ENCODE measurements at regions not wholly inside any gene's neighbourhood (a gene's known extent, or its start where the extent isn't known, plus 50 kb on each side); places are given as distances from the start of the nearest gene placed in this dataset.
"Not testable (repeated sequence)": the region's sequence is repeated elsewhere in the genome, so short reads cannot be mapped to it uniquely, and the experiment has no call there.

DNA sequence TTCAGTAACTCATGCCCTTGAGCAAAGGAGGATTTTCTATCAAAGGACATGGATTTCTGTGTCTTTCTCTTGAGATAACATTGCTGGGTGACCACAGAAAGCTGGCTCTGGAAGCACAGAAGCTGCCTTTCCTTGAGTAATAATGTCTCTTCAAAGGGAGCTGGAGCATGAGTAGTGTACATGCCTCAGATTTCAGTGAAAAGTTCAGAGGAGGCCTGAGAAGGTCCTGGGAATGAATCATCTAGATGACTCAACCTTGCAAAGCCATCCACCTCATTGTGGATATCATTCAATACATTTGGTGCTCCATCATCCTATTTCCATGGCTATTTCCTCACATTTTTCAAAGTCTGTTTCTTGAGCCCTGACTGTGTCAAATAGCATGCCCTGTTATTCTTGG, 125.1 kb upstream of the POTEB3 start:
- TF ChIP-seq, protein P1, sequence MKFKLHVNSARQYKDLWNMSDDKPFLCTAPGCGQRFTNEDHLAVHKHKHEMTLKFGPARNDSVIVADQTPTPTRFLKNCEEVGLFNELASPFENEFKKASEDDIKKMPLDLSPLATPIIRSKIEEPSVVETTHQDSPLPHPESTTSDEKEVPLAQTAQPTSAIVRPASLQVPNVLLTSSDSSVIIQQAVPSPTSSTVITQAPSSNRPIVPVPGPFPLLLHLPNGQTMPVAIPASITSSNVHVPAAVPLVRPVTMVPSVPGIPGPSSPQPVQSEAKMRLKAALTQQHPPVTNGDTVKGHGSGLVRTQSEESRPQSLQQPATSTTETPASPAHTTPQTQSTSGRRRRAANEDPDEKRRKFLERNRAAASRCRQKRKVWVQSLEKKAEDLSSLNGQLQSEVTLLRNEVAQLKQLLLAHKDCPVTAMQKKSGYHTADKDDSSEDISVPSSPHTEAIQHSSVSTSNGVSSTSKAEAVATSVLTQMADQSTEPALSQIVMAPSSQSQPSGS (CRISPR knock-in tag; IDR thresholded peaks at IDR 0.05; ENCODE audit: borderline replicate concordance, low read depth) = not testable (repeated sequence)
- TF ChIP-seq, protein P2, sequence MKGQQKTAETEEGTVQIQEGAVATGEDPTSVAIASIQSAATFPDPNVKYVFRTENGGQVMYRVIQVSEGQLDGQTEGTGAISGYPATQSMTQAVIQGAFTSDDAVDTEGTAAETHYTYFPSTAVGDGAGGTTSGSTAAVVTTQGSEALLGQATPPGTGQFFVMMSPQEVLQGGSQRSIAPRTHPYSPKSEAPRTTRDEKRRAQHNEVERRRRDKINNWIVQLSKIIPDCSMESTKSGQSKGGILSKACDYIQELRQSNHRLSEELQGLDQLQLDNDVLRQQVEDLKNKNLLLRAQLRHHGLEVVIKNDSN (CRISPR knock-in tag; IDR thresholded peaks at IDR 0.05) = not testable (repeated sequence)
- TF ChIP-seq, protein P3, sequence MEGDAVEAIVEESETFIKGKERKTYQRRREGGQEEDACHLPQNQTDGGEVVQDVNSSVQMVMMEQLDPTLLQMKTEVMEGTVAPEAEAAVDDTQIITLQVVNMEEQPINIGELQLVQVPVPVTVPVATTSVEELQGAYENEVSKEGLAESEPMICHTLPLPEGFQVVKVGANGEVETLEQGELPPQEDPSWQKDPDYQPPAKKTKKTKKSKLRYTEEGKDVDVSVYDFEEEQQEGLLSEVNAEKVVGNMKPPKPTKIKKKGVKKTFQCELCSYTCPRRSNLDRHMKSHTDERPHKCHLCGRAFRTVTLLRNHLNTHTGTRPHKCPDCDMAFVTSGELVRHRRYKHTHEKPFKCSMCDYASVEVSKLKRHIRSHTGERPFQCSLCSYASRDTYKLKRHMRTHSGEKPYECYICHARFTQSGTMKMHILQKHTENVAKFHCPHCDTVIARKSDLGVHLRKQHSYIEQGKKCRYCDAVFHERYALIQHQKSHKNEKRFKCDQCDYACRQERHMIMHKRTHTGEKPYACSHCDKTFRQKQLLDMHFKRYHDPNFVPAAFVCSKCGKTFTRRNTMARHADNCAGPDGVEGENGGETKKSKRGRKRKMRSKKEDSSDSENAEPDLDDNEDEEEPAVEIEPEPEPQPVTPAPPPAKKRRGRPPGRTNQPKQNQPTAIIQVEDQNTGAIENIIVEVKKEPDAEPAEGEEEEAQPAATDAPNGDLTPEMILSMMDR (IDR thresholded peaks at IDR 0.05) = not testable (repeated sequence)
- not testable (repeated sequence) for TF ChIP-seq SP1 (CRISPR knock-in tag; conservative IDR thresholded peaks at IDR 0.05); NR2C2 (CRISPR knock-in tag; IDR thresholded peaks at IDR 0.05); ZNF232 (CRISPR knock-in tag; IDR thresholded peaks at IDR 0.05); CREB1 (CRISPR knock-in tag; IDR thresholded peaks at IDR 0.05); NFYB (CRISPR knock-in tag; conservative IDR thresholded peaks at IDR 0.05; ENCODE audit: low read depth); ESRRA (CRISPR knock-in tag; IDR thresholded peaks at IDR 0.05; ENCODE audit: borderline replicate concordance)
- TF ChIP-seq, protein P4, sequence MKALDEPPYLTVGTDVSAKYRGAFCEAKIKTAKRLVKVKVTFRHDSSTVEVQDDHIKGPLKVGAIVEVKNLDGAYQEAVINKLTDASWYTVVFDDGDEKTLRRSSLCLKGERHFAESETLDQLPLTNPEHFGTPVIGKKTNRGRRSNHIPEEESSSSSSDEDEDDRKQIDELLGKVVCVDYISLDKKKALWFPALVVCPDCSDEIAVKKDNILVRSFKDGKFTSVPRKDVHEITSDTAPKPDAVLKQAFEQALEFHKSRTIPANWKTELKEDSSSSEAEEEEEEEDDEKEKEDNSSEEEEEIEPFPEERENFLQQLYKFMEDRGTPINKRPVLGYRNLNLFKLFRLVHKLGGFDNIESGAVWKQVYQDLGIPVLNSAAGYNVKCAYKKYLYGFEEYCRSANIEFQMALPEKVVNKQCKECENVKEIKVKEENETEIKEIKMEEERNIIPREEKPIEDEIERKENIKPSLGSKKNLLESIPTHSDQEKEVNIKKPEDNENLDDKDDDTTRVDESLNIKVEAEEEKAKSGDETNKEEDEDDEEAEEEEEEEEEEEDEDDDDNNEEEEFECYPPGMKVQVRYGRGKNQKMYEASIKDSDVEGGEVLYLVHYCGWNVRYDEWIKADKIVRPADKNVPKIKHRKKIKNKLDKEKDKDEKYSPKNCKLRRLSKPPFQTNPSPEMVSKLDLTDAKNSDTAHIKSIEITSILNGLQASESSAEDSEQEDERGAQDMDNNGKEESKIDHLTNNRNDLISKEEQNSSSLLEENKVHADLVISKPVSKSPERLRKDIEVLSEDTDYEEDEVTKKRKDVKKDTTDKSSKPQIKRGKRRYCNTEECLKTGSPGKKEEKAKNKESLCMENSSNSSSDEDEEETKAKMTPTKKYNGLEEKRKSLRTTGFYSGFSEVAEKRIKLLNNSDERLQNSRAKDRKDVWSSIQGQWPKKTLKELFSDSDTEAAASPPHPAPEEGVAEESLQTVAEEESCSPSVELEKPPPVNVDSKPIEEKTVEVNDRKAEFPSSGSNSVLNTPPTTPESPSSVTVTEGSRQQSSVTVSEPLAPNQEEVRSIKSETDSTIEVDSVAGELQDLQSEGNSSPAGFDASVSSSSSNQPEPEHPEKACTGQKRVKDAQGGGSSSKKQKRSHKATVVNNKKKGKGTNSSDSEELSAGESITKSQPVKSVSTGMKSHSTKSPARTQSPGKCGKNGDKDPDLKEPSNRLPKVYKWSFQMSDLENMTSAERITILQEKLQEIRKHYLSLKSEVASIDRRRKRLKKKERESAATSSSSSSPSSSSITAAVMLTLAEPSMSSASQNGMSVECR (CRISPR knock-in tag; IDR thresholded peaks at IDR 0.05; ENCODE audit: borderline replicate concordance) = not testable (repeated sequence)
- TF ChIP-seq, protein P5, sequence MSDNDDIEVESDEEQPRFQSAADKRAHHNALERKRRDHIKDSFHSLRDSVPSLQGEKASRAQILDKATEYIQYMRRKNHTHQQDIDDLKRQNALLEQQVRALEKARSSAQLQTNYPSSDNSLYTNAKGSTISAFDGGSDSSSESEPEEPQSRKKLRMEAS (CRISPR knock-in tag; IDR thresholded peaks at IDR 0.05) = not testable (repeated sequence)
- TF ChIP-seq, protein P6, sequence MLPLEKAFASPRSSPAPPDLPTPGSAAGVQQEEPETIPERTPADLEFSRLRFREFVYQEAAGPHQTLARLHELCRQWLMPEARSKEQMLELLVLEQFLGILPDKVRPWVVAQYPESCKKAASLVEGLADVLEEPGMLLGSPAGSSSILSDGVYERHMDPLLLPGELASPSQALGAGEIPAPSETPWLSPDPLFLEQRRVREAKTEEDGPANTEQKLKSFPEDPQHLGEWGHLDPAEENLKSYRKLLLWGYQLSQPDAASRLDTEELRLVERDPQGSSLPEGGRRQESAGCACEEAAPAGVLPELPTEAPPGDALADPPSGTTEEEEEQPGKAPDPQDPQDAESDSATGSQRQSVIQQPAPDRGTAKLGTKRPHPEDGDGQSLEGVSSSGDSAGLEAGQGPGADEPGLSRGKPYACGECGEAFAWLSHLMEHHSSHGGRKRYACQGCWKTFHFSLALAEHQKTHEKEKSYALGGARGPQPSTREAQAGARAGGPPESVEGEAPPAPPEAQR (CRISPR knock-in tag; IDR thresholded peaks at IDR 0.05) = not testable (repeated sequence)
